ENCODE measurements at regions not wholly inside any gene's neighbourhood (a gene's known extent, or its start where the extent isn't known, plus 50 kb on each side); places are given as distances from the start of the nearest gene placed in this dataset.
"Not testable (repeated sequence)": the region's sequence is repeated elsewhere in the genome, so short reads cannot be mapped to it uniquely, and the experiment has no call there.

- no peak for TF ChIP-seq CTCF (IDR thresholded peaks at IDR 0.05; ENCODE audit: borderline replicate concordance)
- DNase-seq = no peak
- Histone ChIP-seq H3K9me3 (replicated peaks) (no peaks in the 10 kb centered on the region), H3K4me1 (no peaks in the 10 kb centered on the region), H3K27ac (replicated peaks) (no peak overlapping the region), H3K27me3 (ENCODE audit: low read depth) (no peaks in the 10 kb centered on the region), H3K36me3 (no peaks in the 10 kb centered on the region), H3K4me3 (no peak overlapping the region)
- intact Hi-C loops (cut with micrococcal nuclease) = no loop called here
Observed at GRCh38 chr7:113030489-113030888, 56.1 kb downstream of the GPR85 start.

GRCh38 chr7:113026941-113027340 is 59.7 kb downstream of the GPR85 start:
- no peak overlapping the region for H3K4me3 ChIP-seq
- no peak for DNase-seq
- TF ChIP-seq CTCF (IDR thresholded peaks at IDR 0.05; ENCODE audit: borderline replicate concordance) = no peak
- intact Hi-C loops (cut with micrococcal nuclease) = no loop called here
- no peaks in the 10 kb centered on the region for H3K36me3 ChIP-seq
- H3K9me3 ChIP-seq (replicated peaks) = peaks cover 11% of the 10 kb centered on the region
- H3K4me1 ChIP-seq = no peaks in the 10 kb centered on the region
- no peaks in the 10 kb centered on the region for H3K27me3 ChIP-seq (ENCODE audit: low read depth)
- H3K27ac ChIP-seq (replicated peaks) = no peak overlapping the region

- H3K27me3 ChIP-seq (ENCODE audit: low read depth); H3K36me3 ChIP-seq; DNase-seq; H3K4me3 ChIP-seq; intact Hi-C loops (cut with micrococcal nuclease); H3K4me1 ChIP-seq; H3K27ac ChIP-seq (replicated peaks): not testable (repeated sequence)
- peaks cover 26% of the 10 kb centered on the region for H3K9me3 ChIP-seq (replicated peaks)
Observed at GRCh38 chr7:113017144-113017857, 69.3 kb downstream of the GPR85 start.

- DNase-seq = no peak
- peaks cover 12% of the 10 kb centered on the region for H3K4me1 ChIP-seq
- H3K27me3 ChIP-seq (ENCODE audit: low read depth) = no peaks in the 10 kb centered on the region
- intact Hi-C loops (cut with micrococcal nuclease) = no loop called here
- peak; percentile 55 for TF ChIP-seq CTCF (IDR thresholded peaks at IDR 0.05; ENCODE audit: borderline replicate concordance)
- peaks cover 14% of the 10 kb centered on the region for H3K9me3 ChIP-seq (replicated peaks)
- H3K4me3 ChIP-seq = no peak overlapping the region
- H3K27ac ChIP-seq (replicated peaks) = no peak overlapping the region
- H3K36me3 ChIP-seq = no peaks in the 10 kb centered on the region
Observed at GRCh38 chr7:113015034-113015645, 71.5 kb downstream of the GPR85 start.

GRCh38 chr7:113013761-113014449 is 72.7 kb downstream of the GPR85 start:
- TF ChIP-seq CTCF (IDR thresholded peaks at IDR 0.05; ENCODE audit: borderline replicate concordance) = no peak
- Histone ChIP-seq H3K27me3 (ENCODE audit: low read depth) (no peaks in the 10 kb centered on the region), H3K4me1 (peaks cover 13% of the 10 kb centered on the region), H3K27ac (replicated peaks) (no peak overlapping the region), H3K9me3 (replicated peaks) (peaks cover 14% of the 10 kb centered on the region), H3K36me3 (no peaks in the 10 kb centered on the region), H3K4me3 (no peak overlapping the region)
- intact Hi-C loops (cut with micrococcal nuclease) = no loop called here
- no peak for DNase-seq

- intact Hi-C loops (cut with micrococcal nuclease); H3K27me3 ChIP-seq (ENCODE audit: low read depth); H3K4me3 ChIP-seq; DNase-seq; H3K36me3 ChIP-seq; H3K27ac ChIP-seq (replicated peaks): not testable (repeated sequence)
- H3K9me3 ChIP-seq (replicated peaks) = peaks cover 14% of the 10 kb centered on the region
- H3K4me1 ChIP-seq = peaks cover 13% of the 10 kb centered on the region
Observed at GRCh38 chr7:113012862-113013261, 73.8 kb downstream of the GPR85 start.

All from left ventricle myocardium inferior (tissue), 1 donor.